LoVo (cell line): ENCODE measurements at regions not wholly inside any gene's neighbourhood (a gene's known extent, or its start where the extent isn't known, plus 50 kb on each side); places are given as distances from the start of the nearest gene placed in this dataset.
A peak's percentile ranks its signal among the peaks of the same experiment; 100 is the strongest.

ENCODE experiments used
- DNase-seq: peaks from one replicate; pipeline ENCODE4 v3.0.0-alpha.2; 2016; ENCODE audit warnings: low spot score

GRCh38 chr13:105928048-105928447 is 607.4 kb downstream of the EFNB2 start:
- no peak for DNase-seq

- no peak for DNase-seq
Measured at GRCh38 chr13:105925496-105925895, 610.0 kb downstream of the EFNB2 start.

GRCh38 chr13:105921711-105922110 is 613.8 kb downstream of the EFNB2 start:
- DNase-seq = peak; percentile 9

- DNase-seq = peak; percentile 69
Measured at GRCh38 chr13:105920370-105920769, 615.1 kb downstream of the EFNB2 start.

GRCh38 chr13:105918842-105919741 is 616.4 kb downstream of the EFNB2 start:
- DNase-seq = peak; percentile 95

- DNase-seq = no peak
Measured at GRCh38 chr13:105915146-105915850, 620.2 kb downstream of the EFNB2 start.

- DNase-seq = no peak
Measured at GRCh38 chr13:105914291-105915036, 621.0 kb downstream of the EFNB2 start.

GRCh38 chr13:105908586-105908985 is 626.9 kb downstream of the EFNB2 start:
- no peak for DNase-seq

GRCh38 chr13:105907319-105908019 is 628.0 kb downstream of the EFNB2 start:
- DNase-seq = no peak

GRCh38 chr13:105906746-105907145 is 628.7 kb downstream of the EFNB2 start:
- no peak for DNase-seq

- no peak for DNase-seq
Measured at GRCh38 chr13:105904034-105904742, 631.3 kb downstream of the EFNB2 start.

GRCh38 chr13:105902396-105902795 is 633.1 kb downstream of the EFNB2 start:
- no peak for DNase-seq

GRCh38 chr13:105897575-105897974 is 637.9 kb downstream of the EFNB2 start:
- DNase-seq = no peak

- DNase-seq = no peak
Measured at GRCh38 chr13:105894697-105895096, 640.8 kb downstream of the EFNB2 start.

- no peak for DNase-seq
Measured at GRCh38 chr13:105890509-105890908, 645.0 kb downstream of the EFNB2 start.

- no peak for DNase-seq
Measured at GRCh38 chr13:105878119-105878700, 657.3 kb downstream of the EFNB2 start.

GRCh38 chr13:105874814-105875213 is 660.6 kb downstream of the EFNB2 start:
- DNase-seq = no peak

- no peak for DNase-seq
Measured at GRCh38 chr13:105871768-105872167, 663.7 kb downstream of the EFNB2 start.

GRCh38 chr13:105871326-105871725 is 664.1 kb downstream of the EFNB2 start:
- no peak for DNase-seq

GRCh38 chr13:105863300-105863920 is 672.1 kb downstream of the EFNB2 start:
- DNase-seq = no peak
